T-helper 1 cell treated with Interleukin-12 subunit alpha and Interleukin-12 subunit beta and Interleukin-4 antibody, amounts not matched to agents 30 μg/mL and 1 μg/mL, for 36 hours (primary cell): ENCODE measurements at regions not wholly inside any gene's neighbourhood (a gene's known extent, or its start where the extent isn't known, plus 50 kb on each side); places are given as distances from the start of the nearest gene placed in this dataset.
"Not testable (repeated sequence)": the region's sequence is repeated elsewhere in the genome, so short reads cannot be mapped to it uniquely, and the experiment has no call there.

Source experiments
- H3K27ac Mint-ChIP-seq: one replicate; pipeline ENCODE4 v1.8.0; 2021; ENCODE audit warnings: mild to moderate bottlenecking, mixed read lengths
- H3K27me3 Mint-ChIP-seq: one replicate; pipeline ENCODE4 v1.8.0; 2021; ENCODE audit warnings: low read depth, mixed read lengths
- H3K36me3 Mint-ChIP-seq: one replicate; pipeline ENCODE4 v1.8.0; 2021; ENCODE audit warnings: low read depth, mixed read lengths
- H3K4me1 Mint-ChIP-seq: one replicate; pipeline ENCODE4 v1.8.0; 2021; ENCODE audit warnings: low read depth, mixed read lengths
- H3K4me3 Mint-ChIP-seq: one replicate; pipeline ENCODE4 v1.8.0; 2021; ENCODE audit warnings: mild to moderate bottlenecking, moderate library complexity, mixed read lengths
- H3K9me3 Mint-ChIP-seq: one replicate; pipeline ENCODE4 v1.8.0; 2021; ENCODE audit warnings: mixed read lengths

- Mint-ChIP-seq H3K36me3 (no peaks in the 10 kb centered on the region), H3K4me3 (no peak overlapping the region), H3K27me3 (no peaks in the 10 kb centered on the region), H3K9me3 (peaks cover 6% of the 10 kb centered on the region), H3K27ac (no peak overlapping the region), H3K4me1 (no peaks in the 10 kb centered on the region)
These were observed 1106.3 kb downstream of the BRD1 start for GRCh38 chr22:48721395-48721669.

GRCh38 chr22:48720662-48721394, 1106.8 kb downstream of the BRD1 start:
- no peak overlapping the region for H3K4me3 Mint-ChIP-seq
- no peaks in the 10 kb centered on the region for H3K27me3 Mint-ChIP-seq
- peaks cover 1% of the 10 kb centered on the region for H3K9me3 Mint-ChIP-seq
- no peak overlapping the region for H3K27ac Mint-ChIP-seq
- H3K36me3 Mint-ChIP-seq, result no peaks in the 10 kb centered on the region
- H3K4me1 Mint-ChIP-seq, result no peaks in the 10 kb centered on the region

GRCh38 chr22:48719978-48720661, 1107.6 kb downstream of the BRD1 start:
- H3K27ac Mint-ChIP-seq, result no peak overlapping the region
- no peaks in the 10 kb centered on the region for H3K27me3 Mint-ChIP-seq
- no peak overlapping the region for H3K4me3 Mint-ChIP-seq
- H3K4me1 Mint-ChIP-seq, result no peaks in the 10 kb centered on the region
- H3K9me3 Mint-ChIP-seq, result no peaks in the 10 kb centered on the region
- no peaks in the 10 kb centered on the region for H3K36me3 Mint-ChIP-seq

- H3K4me3 Mint-ChIP-seq, result no peak overlapping the region
- H3K9me3 Mint-ChIP-seq, result no peaks in the 10 kb centered on the region
- H3K27ac Mint-ChIP-seq, result no peak overlapping the region
- H3K4me1 Mint-ChIP-seq, result no peaks in the 10 kb centered on the region
- no peaks in the 10 kb centered on the region for H3K27me3 Mint-ChIP-seq
- no peaks in the 10 kb centered on the region for H3K36me3 Mint-ChIP-seq
These were observed 1108.7 kb downstream of the BRD1 start for GRCh38 chr22:48718818-48719500.

GRCh38 chr22:48717883-48718817, 1109.5 kb downstream of the BRD1 start:
- H3K36me3 Mint-ChIP-seq, result no peaks in the 10 kb centered on the region
- H3K4me1 Mint-ChIP-seq, result no peaks in the 10 kb centered on the region
- no peak overlapping the region for H3K4me3 Mint-ChIP-seq
- no peaks in the 10 kb centered on the region for H3K27me3 Mint-ChIP-seq
- no peaks in the 10 kb centered on the region for H3K9me3 Mint-ChIP-seq
- H3K27ac Mint-ChIP-seq, result no peak overlapping the region

- H3K36me3 Mint-ChIP-seq, result no peaks in the 10 kb centered on the region
- no peaks in the 10 kb centered on the region for H3K9me3 Mint-ChIP-seq
- H3K27ac Mint-ChIP-seq, result no peak overlapping the region
- no peaks in the 10 kb centered on the region for H3K27me3 Mint-ChIP-seq
- H3K4me1 Mint-ChIP-seq, result no peaks in the 10 kb centered on the region
- H3K4me3 Mint-ChIP-seq, result no peak overlapping the region
These were observed 1110.4 kb downstream of the BRD1 start for GRCh38 chr22:48717076-48717810.

GRCh38 chr22:48716154-48716553, 1111.5 kb downstream of the BRD1 start:
- not testable (repeated sequence) for H3K4me3 Mint-ChIP-seq, H3K9me3 Mint-ChIP-seq, H3K27ac Mint-ChIP-seq, H3K36me3 Mint-ChIP-seq, H3K27me3 Mint-ChIP-seq, H3K4me1 Mint-ChIP-seq

GRCh38 chr22:48715511-48715910, 1112.2 kb downstream of the BRD1 start:
- H3K27me3 Mint-ChIP-seq, result no peaks in the 10 kb centered on the region
- no peaks in the 10 kb centered on the region for H3K9me3 Mint-ChIP-seq
- no peaks in the 10 kb centered on the region for H3K4me1 Mint-ChIP-seq
- H3K36me3 Mint-ChIP-seq, result no peaks in the 10 kb centered on the region
- no peak overlapping the region for H3K27ac Mint-ChIP-seq
- no peak overlapping the region for H3K4me3 Mint-ChIP-seq

- no peaks in the 10 kb centered on the region for H3K36me3 Mint-ChIP-seq
- H3K27ac Mint-ChIP-seq, result no peak overlapping the region
- no peaks in the 10 kb centered on the region for H3K27me3 Mint-ChIP-seq
- H3K9me3 Mint-ChIP-seq, result no peaks in the 10 kb centered on the region
- no peak overlapping the region for H3K4me3 Mint-ChIP-seq
- no peaks in the 10 kb centered on the region for H3K4me1 Mint-ChIP-seq
These were observed 1113.4 kb downstream of the BRD1 start for GRCh38 chr22:48714231-48714630.

- Mint-ChIP-seq H3K36me3 (no peaks in the 10 kb centered on the region), H3K9me3 (no peaks in the 10 kb centered on the region), H3K4me3 (no peak overlapping the region), H3K27me3 (no peaks in the 10 kb centered on the region), H3K4me1 (no peaks in the 10 kb centered on the region), H3K27ac (no peak overlapping the region)
These were observed 1114.1 kb downstream of the BRD1 start for GRCh38 chr22:48713272-48714205.

- Mint-ChIP-seq H3K4me1 (no peaks in the 10 kb centered on the region), H3K27me3 (no peaks in the 10 kb centered on the region), H3K27ac (no peak overlapping the region), H3K4me3 (no peak overlapping the region), H3K36me3 (no peaks in the 10 kb centered on the region), H3K9me3 (no peaks in the 10 kb centered on the region)
These were observed 1115.0 kb downstream of the BRD1 start for GRCh38 chr22:48712558-48713271.

GRCh38 chr22:48711669-48712068, 1116.0 kb downstream of the BRD1 start:
- Mint-ChIP-seq H3K4me3 (no peak overlapping the region), H3K4me1 (no peaks in the 10 kb centered on the region), H3K27me3 (no peaks in the 10 kb centered on the region), H3K9me3 (no peaks in the 10 kb centered on the region), H3K36me3 (no peaks in the 10 kb centered on the region), H3K27ac (no peak overlapping the region)

- Mint-ChIP-seq H3K27me3 (no peaks in the 10 kb centered on the region), H3K9me3 (no peaks in the 10 kb centered on the region), H3K4me3 (no peak overlapping the region), H3K27ac (no peak overlapping the region), H3K4me1 (no peaks in the 10 kb centered on the region), H3K36me3 (no peaks in the 10 kb centered on the region)
These were observed 1116.6 kb downstream of the BRD1 start for GRCh38 chr22:48711031-48711431.
